ENCODE measurements at regions not wholly inside any gene's neighbourhood (a gene's known extent, or its start where the extent isn't known, plus 50 kb on each side); places are given as distances from the start of the nearest gene placed in this dataset.

- no peaks in the 10 kb centered on the region for H3K27me3 ChIP-seq (ENCODE audit: insufficient read depth, poor library complexity, severe bottlenecking)
- H3K27ac ChIP-seq (replicated peaks), result no peak overlapping the region
- no peak for TF ChIP-seq REST (IDR thresholded peaks at IDR 0.05; ENCODE audit: insufficient replicate concordance, low read depth)
- no peak for TF ChIP-seq SPI1 (IDR thresholded peaks at IDR 0.05; ENCODE audit: borderline replicate concordance, low read depth)
- TF ChIP-seq CTCF (IDR thresholded peaks at IDR 0.05; ENCODE audit: insufficient read depth, low read length), result no peak
- no peak for TF ChIP-seq GABPA (IDR thresholded peaks at IDR 0.05; ENCODE audit: low read depth)
- TF ChIP-seq POLR2AphosphoS5 (IDR thresholded peaks at IDR 0.05; ENCODE audit: low read depth), result no peak
- DNase-seq (ENCODE audit: low read depth in 1 of 2, low spot score in 1 of 2), result no peak
- no peak overlapping the region for H3K4me3 ChIP-seq (replicated peaks; ENCODE audit: insufficient read depth, low read length)
These were observed 465.4 kb downstream of the ETV1 start for GRCh38 chr7:13524076-13524475.

- TF ChIP-seq REST (IDR thresholded peaks at IDR 0.05; ENCODE audit: insufficient replicate concordance, low read depth) (no peak), CTCF (IDR thresholded peaks at IDR 0.05; ENCODE audit: insufficient read depth, low read length) (no peak), SPI1 (IDR thresholded peaks at IDR 0.05; ENCODE audit: borderline replicate concordance, low read depth) (no peak), GABPA (IDR thresholded peaks at IDR 0.05; ENCODE audit: low read depth) (no peak), POLR2AphosphoS5 (IDR thresholded peaks at IDR 0.05; ENCODE audit: low read depth) (no peak)
- H3K27ac ChIP-seq (replicated peaks), result no peak overlapping the region
- DNase-seq (ENCODE audit: low read depth in 1 of 2, low spot score in 1 of 2), result no peak
- H3K4me3 ChIP-seq (replicated peaks; ENCODE audit: insufficient read depth, low read length), result no peak overlapping the region
- H3K27me3 ChIP-seq (ENCODE audit: insufficient read depth, poor library complexity, severe bottlenecking), result no peaks in the 10 kb centered on the region
These were observed 457.3 kb downstream of the ETV1 start for GRCh38 chr7:13532028-13532753.

GRCh38 chr7:13538669-13539068, 450.8 kb downstream of the ETV1 start:
- no peak for DNase-seq (ENCODE audit: low read depth in 1 of 2, low spot score in 1 of 2)
- Histone ChIP-seq H3K4me3 (replicated peaks; ENCODE audit: insufficient read depth, low read length) (no peak overlapping the region), H3K27me3 (ENCODE audit: insufficient read depth, poor library complexity, severe bottlenecking) (no peaks in the 10 kb centered on the region), H3K27ac (replicated peaks) (no peak overlapping the region)
- TF ChIP-seq REST (IDR thresholded peaks at IDR 0.05; ENCODE audit: insufficient replicate concordance, low read depth) (no peak), SPI1 (IDR thresholded peaks at IDR 0.05; ENCODE audit: borderline replicate concordance, low read depth) (no peak), POLR2AphosphoS5 (IDR thresholded peaks at IDR 0.05; ENCODE audit: low read depth) (no peak), GABPA (IDR thresholded peaks at IDR 0.05; ENCODE audit: low read depth) (no peak)
